HCT116 (cell line): ENCODE measurements at regions not wholly inside any gene's neighbourhood (a gene's known extent, or its start where the extent isn't known, plus 50 kb on each side); places are given as distances from the start of the nearest gene placed in this dataset.

Source experiments
- ATAC-seq: fragments of 200-7000 bp; cut with Tn5 transposase; 2 replicates; pipeline ENCODE4 v1.9.1; 2020; ENCODE audit warnings: mild to moderate bottlenecking, moderate library complexity
- BruUV-seq: library from RNA; stranded (reverse); fragments of 400-500 nt; replicated peaks from 2 replicates; lab custom pipeline; 2021; lab: Mats Ljungman, UMichigan
- CTCF ChIA-PET: fragments of 300-600 bp; sonication (Branson Sonifier 250); formaldehyde crosslinking; loops from one replicate; lab custom pipeline; 2021; ENCODE audit warnings: antibody characterized with exemption; lab: Charles Lee
- POLR2A ChIA-PET: fragments of 300-600, 350-600 bp; sonication (Branson Sonifier 250); formaldehyde crosslinking; loops from one replicate; lab custom pipeline; 2021; ENCODE audit warnings: antibody characterized with exemption; lab: Charles Lee
- RAD21 ChIA-PET, 2 experiments: fragments of 300-600 bp; sonication (Branson Sonifier 250); formaldehyde crosslinking; loops; one replicate each; lab custom pipeline; 2023; ENCODE audit warnings: low total read pairs in 2 of 2; ENCODE audit not compliant: uncharacterized antibody in 2 of 2, unreplicated experiment in 2 of 2, low non-redundant PET in 1 of 2; lab: Charles Lee
- DNase-seq: peaks from one replicate; pipeline ENCODE4 v3.0.0-alpha.2; 2010; ENCODE audit warnings: low read depth, low spot score
- H2AFZ ChIP-seq: fragments of 200-600 bp; shearing (Covaris generic), sonication (generic); 2 replicates; pipeline ENCODE4 v1.6.1; 2017; ENCODE audit warnings: low read depth, mixed run types, mixed read lengths, antibody characterized with exemption, low read length; ENCODE audit not compliant: poor library complexity, severe bottlenecking
- H3K27ac ChIP-seq: 2 replicates; pipeline ENCODE4 v1.5.1; 2012; ENCODE audit warnings: low read depth, low read length
- H3K27me3 ChIP-seq: fragments of 200-600 bp; sonication (generic); 2 replicates; pipeline ENCODE4 v1.6.1; 2016; ENCODE audit warnings: mixed run types, low read length, mixed read lengths; ENCODE audit not compliant: insufficient read depth
- H3K36me3 ChIP-seq, 2 experiments: fragments of 200-500 bp in 1 of 2; fragments of 200-600 bp in 1 of 2; sonication (Bioruptor generic) in 1 of 2; sonication (generic) in 1 of 2; 2 replicates each; pipeline versions ENCODE4 v1.5.1 to v1.6.1; 2014 to 2016; ENCODE audit warnings: low read length in 2 of 2, inconsistent platforms in 1 of 2, mixed read lengths in 1 of 2, mixed run types in 1 of 2; ENCODE audit not compliant: insufficient read depth in 2 of 2, control insufficient read depth in 1 of 2
- H3K4me1 ChIP-seq, 2 experiments: fragments of 200-600 bp in 1 of 2; sonication (generic) in 1 of 2; 2 replicates each; pipeline versions ENCODE4 v1.5.1 to v1.6.1; 2012 to 2017; ENCODE audit warnings: low read length in 2 of 2, inconsistent platforms in 1 of 2, mild to moderate bottlenecking in 1 of 2, mixed read lengths in 1 of 2, mixed run types in 1 of 2, moderate library complexity in 1 of 2; ENCODE audit not compliant: insufficient read depth in 2 of 2, control insufficient read depth in 1 of 2
- H3K4me2 ChIP-seq: fragments of 200-600 bp; sonication (generic); 2 replicates; pipeline ENCODE4 v1.6.1; 2017; ENCODE audit warnings: mixed run types, low read length, mixed read lengths
- H3K4me3 ChIP-seq, 2 experiments: fragments of 200-600 bp in 1 of 2; sonication (generic) in 1 of 2; replicated peaks in 1 of 2; 2 replicates each; pipeline ENCODE4 v1.5.1; 2011 to 2016; ENCODE audit warnings: low read length in 2 of 2, control low read depth in 1 of 2, low read depth in 1 of 2, mild to moderate bottlenecking in 1 of 2, mixed read lengths in 1 of 2, mixed run types in 1 of 2
- H3K79me2 ChIP-seq: fragments of 200-600 bp; sonication (generic); 2 replicates; pipeline ENCODE4 v1.6.1; 2017; ENCODE audit warnings: mild to moderate bottlenecking, mixed run types, low read length, moderate library complexity, mixed read lengths; ENCODE audit not compliant: insufficient read depth
- H3K9ac ChIP-seq: fragments of 200-600 bp; sonication (generic); 2 replicates; pipeline ENCODE4 v1.6.1; 2016; ENCODE audit warnings: low read length, mixed read lengths
- H3K9me2 ChIP-seq: fragments of 200-600 bp; sonication (generic), shearing (Covaris generic); 2 replicates; pipeline ENCODE4 v1.6.1; 2017; ENCODE audit warnings: mixed run types, mild to moderate bottlenecking, moderate library complexity; ENCODE audit not compliant: insufficient read depth
- H3K9me3 ChIP-seq, 2 experiments: fragments of 200-500 bp in 1 of 2; fragments of 200-600 bp in 1 of 2; sonication (Bioruptor generic) in 1 of 2; sonication (generic) in 1 of 2; 2 replicates each; pipeline ENCODE4 v1.6.1; 2014 to 2017; ENCODE audit warnings: low read length in 2 of 2, mixed read lengths in 2 of 2, inconsistent platforms in 1 of 2, low read depth in 1 of 2, mild to moderate bottlenecking in 1 of 2, mixed run types in 1 of 2, moderate library complexity in 1 of 2; ENCODE audit not compliant: control insufficient read depth in 1 of 2, insufficient read depth in 1 of 2
- H4K20me1 ChIP-seq: fragments of 200-600 bp; sonication (generic), shearing (Covaris generic); 2 replicates; pipeline ENCODE4 v1.6.1; 2017; ENCODE audit warnings: mixed run types, mild to moderate bottlenecking, moderate library complexity; ENCODE audit not compliant: insufficient read depth
- EGR1 ChIP-seq: IDR thresholded peaks from 2 replicates; pipeline ENCODE4 v1.6.1; 2012; ENCODE audit warnings: low read depth
- ELF1 ChIP-seq: IDR thresholded peaks from 2 replicates; pipeline ENCODE4 v1.6.1; 2012; ENCODE audit warnings: low read depth, borderline replicate concordance
- EZH2 ChIP-seq: fragments of 200-600 bp; sonication (generic); IDR thresholded peaks from 2 replicates; pipeline ENCODE4 v1.6.1; 2017; ENCODE audit warnings: antibody characterized with exemption, mixed run types
- EZH2phosphoT487 ChIP-seq: fragments of 200-600 bp; IDR thresholded peaks from 2 replicates; pipeline ENCODE4 v1.6.1; 2018; ENCODE audit warnings: antibody characterized with exemption, borderline replicate concordance
- FOSL1 ChIP-seq: IDR thresholded peaks from 2 replicates; pipeline ENCODE4 v1.6.1; 2012; ENCODE audit warnings: low read depth
- JUND ChIP-seq: IDR thresholded peaks from 2 replicates; pipeline ENCODE4 v1.6.1; 2012
- POLR2A ChIP-seq: IDR thresholded peaks from 2 replicates; pipeline ENCODE4 v1.7.0; 2011; ENCODE audit warnings: borderline replicate concordance; ENCODE audit not compliant: insufficient read depth, insufficient read length; ENCODE audit errors: extremely low read depth
- POLR2AphosphoS5 ChIP-seq: IDR thresholded peaks from 2 replicates; pipeline ENCODE4 v1.6.1; 2011; ENCODE audit warnings: mild to moderate bottlenecking, low read depth, low read length, moderate library complexity
- SIN3A ChIP-seq: IDR thresholded peaks from 2 replicates; pipeline ENCODE4 v1.6.1; 2012; ENCODE audit warnings: low read depth
- SRF ChIP-seq: IDR thresholded peaks from 2 replicates; pipeline ENCODE4 v1.6.1; 2012; ENCODE audit warnings: low read depth
- TCF7L2 ChIP-seq: IDR thresholded peaks from 2 replicates; pipeline ENCODE4 v1.7.0; 2011; ENCODE audit warnings: borderline replicate concordance, inconsistent platforms; ENCODE audit not compliant: insufficient read depth, insufficient read length; ENCODE audit errors: extremely low read depth
- ZNF274 ChIP-seq: fragments of 200-500 bp; sonication (Bioruptor generic); IDR thresholded peaks from 2 replicates; pipeline ENCODE4 v1.6.1; 2014; ENCODE audit warnings: mild to moderate bottlenecking, low read depth, low read length, inconsistent platforms
- intact Hi-C: fragments of 100-400 bp; cut with micrococcal nuclease; formaldehyde crosslinking; loops from 2 replicates; pipeline ENCODE4 v1.10.0; 2022
- TF ChIP-seq, protein P1 (sequence below): IDR thresholded peaks from 2 replicates; pipeline ENCODE4 v1.6.1; 2012
- TF ChIP-seq, protein P2 (sequence below): IDR thresholded peaks from 2 replicates; pipeline ENCODE4 v1.6.1; 2012
- TF ChIP-seq, protein P3 (sequence below), 3 experiments: fragments of 200-600 bp in 1 of 3; sonication (generic) in 1 of 3; IDR thresholded peaks in 2 of 3; conservative IDR thresholded peaks in 1 of 3; 2 replicates each; pipeline ENCODE4 v1.5.1; 2012 to 2017; ENCODE audit warnings: low read depth in 2 of 3, low read length in 2 of 3, antibody characterized with exemption in 1 of 3, borderline replicate concordance in 1 of 3, control low read depth in 1 of 3, mild to moderate bottlenecking in 1 of 3, mixed read lengths in 1 of 3, mixed run types in 1 of 3, moderate library complexity in 1 of 3; ENCODE audit not compliant: insufficient read depth in 1 of 3

DNA sequence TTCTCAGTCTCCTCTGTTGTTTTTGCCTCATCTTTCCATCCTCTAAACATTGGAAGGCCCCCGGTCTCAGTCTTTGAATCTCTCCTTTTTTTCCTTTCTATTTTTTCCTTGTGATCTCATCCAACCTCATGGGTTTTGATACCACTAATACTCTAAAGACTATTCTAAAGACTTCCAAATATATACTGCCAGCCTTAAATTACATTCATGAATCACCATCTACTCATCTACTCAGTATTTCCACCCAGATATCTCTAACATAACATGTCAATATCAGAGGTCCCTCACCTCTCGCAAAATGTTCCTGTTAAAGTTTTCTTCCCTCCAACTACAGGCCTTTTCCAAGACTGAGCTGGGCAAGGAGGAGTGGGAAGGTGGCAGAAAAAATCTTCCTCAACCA lies 282.5 kb upstream of the TTC14 start:
- H4K20me1 ChIP-seq: no peaks in the 10 kb centered on the region
- H3K9me3 ChIP-seq: no peaks in the 10 kb centered on the region
- no peaks in the 10 kb centered on the region for H3K9me2 ChIP-seq
- H3K79me2 ChIP-seq: no peaks in the 10 kb centered on the region
- H3K27me3 ChIP-seq: peaks cover 33% of the 10 kb centered on the region; the same call in 1 of the 2 replicates
- no peak overlapping the region for H3K9ac ChIP-seq
- POLR2A ChIA-PET: no interaction called here
- H3K4me3 ChIP-seq: no peak overlapping the region
- DNase-seq (no peak), ATAC-seq (no peak)
- RAD21 ChIA-PET: no interaction called here
- no peak overlapping the region for H3K27ac ChIP-seq
- CTCF ChIA-PET: no interaction called here
- H2AFZ ChIP-seq: no peak overlapping the region
- H3K36me3 ChIP-seq: no peaks in the 10 kb centered on the region
- no peaks in the 10 kb centered on the region for H3K4me1 ChIP-seq
- no peak overlapping the region for H3K4me2 ChIP-seq
- intact Hi-C loops: no loop called here
- no TSS peak for BruUV-seq
- TF ChIP-seq SRF (no peak), POLR2AphosphoS5 (no peak), TCF7L2 (no peak), SIN3A (no peak), ELF1 (no peak), EZH2 (no peak), EGR1 (no peak), POLR2A (no peak), EZH2phosphoT487 (no peak), JUND (no peak), ZNF274 (no peak), FOSL1 (no peak)
- TF ChIP-seq, protein P1, sequence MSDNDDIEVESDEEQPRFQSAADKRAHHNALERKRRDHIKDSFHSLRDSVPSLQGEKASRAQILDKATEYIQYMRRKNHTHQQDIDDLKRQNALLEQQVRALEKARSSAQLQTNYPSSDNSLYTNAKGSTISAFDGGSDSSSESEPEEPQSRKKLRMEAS: no peak
- TF ChIP-seq, protein P2, sequence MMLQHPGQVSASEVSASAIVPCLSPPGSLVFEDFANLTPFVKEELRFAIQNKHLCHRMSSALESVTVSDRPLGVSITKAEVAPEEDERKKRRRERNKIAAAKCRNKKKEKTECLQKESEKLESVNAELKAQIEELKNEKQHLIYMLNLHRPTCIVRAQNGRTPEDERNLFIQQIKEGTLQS: no peak
- TF ChIP-seq, protein P3, sequence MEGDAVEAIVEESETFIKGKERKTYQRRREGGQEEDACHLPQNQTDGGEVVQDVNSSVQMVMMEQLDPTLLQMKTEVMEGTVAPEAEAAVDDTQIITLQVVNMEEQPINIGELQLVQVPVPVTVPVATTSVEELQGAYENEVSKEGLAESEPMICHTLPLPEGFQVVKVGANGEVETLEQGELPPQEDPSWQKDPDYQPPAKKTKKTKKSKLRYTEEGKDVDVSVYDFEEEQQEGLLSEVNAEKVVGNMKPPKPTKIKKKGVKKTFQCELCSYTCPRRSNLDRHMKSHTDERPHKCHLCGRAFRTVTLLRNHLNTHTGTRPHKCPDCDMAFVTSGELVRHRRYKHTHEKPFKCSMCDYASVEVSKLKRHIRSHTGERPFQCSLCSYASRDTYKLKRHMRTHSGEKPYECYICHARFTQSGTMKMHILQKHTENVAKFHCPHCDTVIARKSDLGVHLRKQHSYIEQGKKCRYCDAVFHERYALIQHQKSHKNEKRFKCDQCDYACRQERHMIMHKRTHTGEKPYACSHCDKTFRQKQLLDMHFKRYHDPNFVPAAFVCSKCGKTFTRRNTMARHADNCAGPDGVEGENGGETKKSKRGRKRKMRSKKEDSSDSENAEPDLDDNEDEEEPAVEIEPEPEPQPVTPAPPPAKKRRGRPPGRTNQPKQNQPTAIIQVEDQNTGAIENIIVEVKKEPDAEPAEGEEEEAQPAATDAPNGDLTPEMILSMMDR (IDR thresholded peaks at IDR 0.05 in 2 of 3, conservative IDR thresholded peaks at IDR 0.05 in 1 of 3; ENCODE audit: borderline replicate concordance in 1 of 3, insufficient read depth in 1 of 3, low read depth in 2 of 3, low read length in 2 of 3): no peak
